GM18867 (cell line): ENCODE measurements at regions not wholly inside any gene's neighbourhood (a gene's known extent, or its start where the extent isn't known, plus 50 kb on each side); places are given as distances from the start of the nearest gene placed in this dataset.
"Not testable (repeated sequence)": the region's sequence is repeated elsewhere in the genome, so short reads cannot be mapped to it uniquely, and the experiment has no call there.

Experiments used
- ATAC-seq: cut with Tn5 transposase; IDR thresholded peaks from one replicate; pipeline ENCODE4 v1.9.1; 2021; ENCODE audit warnings: mild to moderate bottlenecking, moderate library complexity; ENCODE audit not compliant: unreplicated experiment

GRCh38 chr4:170347191-170347590 lies 257.4 kb upstream of the AADAT start:
- ATAC-seq = not testable (repeated sequence)

- no peak for ATAC-seq
Observed at GRCh38 chr4:170339522-170339921, 249.8 kb upstream of the AADAT start.

GRCh38 chr4:170336238-170336775 lies 246.6 kb upstream of the AADAT start:
- peak; percentile 94 for ATAC-seq

- ATAC-seq = no peak
Observed at GRCh38 chr4:170325599-170325998, 235.8 kb upstream of the AADAT start.

GRCh38 chr4:170323623-170324022 lies 233.9 kb upstream of the AADAT start:
- ATAC-seq = no peak

- ATAC-seq = no peak
Observed at GRCh38 chr4:170307182-170307581, 217.4 kb upstream of the AADAT start.

- no peak for ATAC-seq
Observed at GRCh38 chr4:170306208-170306607, 216.5 kb upstream of the AADAT start.

- no peak for ATAC-seq
Observed at GRCh38 chr4:170305627-170306026, 215.9 kb upstream of the AADAT start.

- ATAC-seq = no peak
Observed at GRCh38 chr4:170281027-170281426, 191.3 kb upstream of the AADAT start.

- ATAC-seq = no peak
Observed at GRCh38 chr4:170278460-170278859, 188.7 kb upstream of the AADAT start.

- ATAC-seq = no peak
Observed at GRCh38 chr4:170274616-170275015, 184.9 kb upstream of the AADAT start.

- no peak for ATAC-seq
Observed at GRCh38 chr4:170272959-170273358, 183.2 kb upstream of the AADAT start.

GRCh38 chr4:170271723-170272122 lies 182.0 kb upstream of the AADAT start:
- ATAC-seq = peak; percentile 46

- peak; percentile 65 for ATAC-seq
Observed at GRCh38 chr4:170270628-170271027, 180.9 kb upstream of the AADAT start.

GRCh38 chr4:170269950-170270349 lies 180.2 kb upstream of the AADAT start:
- no peak for ATAC-seq

- ATAC-seq = peak; percentile 98
Observed at GRCh38 chr4:170259631-170260153, 169.9 kb upstream of the AADAT start.

GRCh38 chr4:170256807-170257206 lies 167.1 kb upstream of the AADAT start:
- ATAC-seq = no peak

GRCh38 chr4:170248576-170248975 lies 158.8 kb upstream of the AADAT start:
- no peak for ATAC-seq

GRCh38 chr4:170248029-170248428 lies 158.3 kb upstream of the AADAT start:
- no peak for ATAC-seq

- ATAC-seq = no peak
Observed at GRCh38 chr4:170247596-170247995, 157.8 kb upstream of the AADAT start.

- ATAC-seq = no peak
Observed at GRCh38 chr4:170243662-170244288, 154.0 kb upstream of the AADAT start.

GRCh38 chr4:170242471-170242870 lies 152.7 kb upstream of the AADAT start:
- ATAC-seq = no peak

GRCh38 chr4:170234800-170235199 lies 145.0 kb upstream of the AADAT start:
- peak; percentile 49 for ATAC-seq
